Activated CD4-positive, alpha-beta T cell treated with anti-CD3 and anti-CD28 coated beads, Interleukin-2, amount 10 ng/mL, durations not matched to agents 24 days and 14 days (primary cell): ENCODE measurements at regions not wholly inside any gene's neighbourhood (a gene's known extent, or its start where the extent isn't known, plus 50 kb on each side); places are given as distances from the start of the nearest gene placed in this dataset.

Experiments used
- DNase-seq: peaks from one replicate; pipeline ENCODE4 v3.0.0; 2022
- H3K27ac Mint-ChIP-seq: one replicate; pipeline ENCODE4 v1.8.0; 2022; ENCODE audit warnings: mild to moderate bottlenecking, mixed read lengths
- H3K27me3 Mint-ChIP-seq: one replicate; pipeline ENCODE4 v1.8.0; 2022; ENCODE audit warnings: mixed read lengths
- H3K36me3 Mint-ChIP-seq: one replicate; pipeline ENCODE4 v1.8.0; 2022; ENCODE audit warnings: low read depth, mild to moderate bottlenecking, mixed read lengths
- H3K4me1 Mint-ChIP-seq: one replicate; pipeline ENCODE4 v1.8.0; 2021; ENCODE audit warnings: mixed read lengths
- H3K4me3 Mint-ChIP-seq: one replicate; pipeline ENCODE4 v1.8.0; 2022; ENCODE audit warnings: mild to moderate bottlenecking, moderate library complexity, mixed read lengths
- H3K9me3 Mint-ChIP-seq: one replicate; pipeline ENCODE4 v1.8.0; 2021; ENCODE audit warnings: mixed read lengths
- intact Hi-C: fragments of 100-400 bp; cut with micrococcal nuclease; formaldehyde crosslinking; loops from one replicate; pipeline ENCODE4 v1.15.1; 2023

DNA sequence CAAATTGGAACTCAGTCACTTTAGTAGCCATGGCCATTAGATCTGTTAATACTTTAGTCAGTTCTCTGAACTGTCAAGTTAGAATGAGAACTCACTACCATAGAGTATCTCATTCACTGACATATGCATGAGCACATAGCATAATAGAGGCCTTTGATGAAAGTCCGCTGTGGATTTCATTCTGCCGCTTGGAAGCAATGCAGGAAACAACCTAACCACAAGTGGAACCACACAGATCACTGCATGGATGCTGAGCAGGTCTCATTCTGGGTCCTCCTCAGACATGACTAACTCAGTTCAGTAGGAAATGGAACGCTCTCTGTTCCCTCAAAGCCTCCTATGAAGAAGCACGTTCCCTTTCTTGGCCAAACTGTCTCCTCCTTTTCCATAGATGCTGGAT lies 1624.8 kb upstream of the TENM3 start:
- intact Hi-C loops, result no loop called here
- Mint-ChIP-seq H3K4me1 (no peaks in the 10 kb centered on the region), H3K4me3 (no peak overlapping the region)

DNA sequence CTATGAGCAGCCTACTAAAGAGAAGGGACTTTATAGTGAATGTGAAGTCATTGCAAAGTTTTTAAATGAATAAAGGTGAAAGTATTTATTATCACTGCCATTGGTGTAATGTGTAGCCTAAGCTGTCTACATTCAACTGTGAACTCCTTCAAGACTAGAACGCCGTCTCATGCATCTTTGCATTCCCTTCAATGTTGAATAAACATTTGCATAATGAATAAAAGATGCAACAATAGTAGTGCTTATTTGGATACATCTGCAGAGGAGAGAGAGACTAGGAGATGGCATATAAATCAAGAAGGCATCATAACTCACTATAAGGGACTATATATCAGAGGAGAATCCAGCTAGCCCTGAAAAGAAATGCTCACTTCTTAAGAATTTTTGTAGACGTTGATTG lies 1623.8 kb upstream of the TENM3 start:
- Mint-ChIP-seq H3K36me3 (no peaks in the 10 kb centered on the region), H3K4me3 (no peak overlapping the region), H3K27ac (no peak overlapping the region), H3K9me3 (no peaks in the 10 kb centered on the region), H3K27me3 (no peaks in the 10 kb centered on the region), H3K4me1 (no peaks in the 10 kb centered on the region)
- no peak for DNase-seq
- intact Hi-C loops, result no loop called here

More for the DNA sequence above, 1624.8 kb upstream of the TENM3 start:
- H3K27me3 Mint-ChIP-seq, result no peaks in the 10 kb centered on the region
- H3K9me3 Mint-ChIP-seq, result no peaks in the 10 kb centered on the region
- H3K27ac Mint-ChIP-seq, result no peak overlapping the region
- no peaks in the 10 kb centered on the region for H3K36me3 Mint-ChIP-seq
- no peak for DNase-seq

- Mint-ChIP-seq H3K27me3 (no peaks in the 10 kb centered on the region), H3K9me3 (no peaks in the 10 kb centered on the region), H3K27ac (no peak overlapping the region), H3K4me1 (no peaks in the 10 kb centered on the region), H3K4me3 (no peak overlapping the region), H3K36me3 (no peaks in the 10 kb centered on the region)
- no peak for DNase-seq
- intact Hi-C loops, result no loop called here
Observed at GRCh38 chr4:180622254-180622653, 1620.9 kb upstream of the TENM3 start.

DNA sequence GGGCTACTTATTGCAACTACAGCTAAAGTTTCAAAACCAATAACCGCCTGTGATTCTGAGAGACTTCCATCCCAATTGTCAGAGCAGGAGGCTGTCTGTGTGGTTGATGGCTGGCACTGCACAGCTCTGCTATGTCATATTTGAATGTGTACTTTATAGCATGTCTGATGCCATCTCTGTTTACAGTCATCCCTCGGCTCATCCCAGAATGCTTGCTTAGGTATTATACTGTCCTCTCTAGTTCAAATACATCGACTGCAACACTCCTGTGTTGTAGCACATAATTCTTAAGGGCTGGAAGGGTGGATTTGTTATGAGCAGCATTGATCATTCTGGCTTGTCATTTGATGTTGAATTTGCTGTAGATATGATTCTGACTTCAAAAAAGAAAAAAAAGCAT lies 1617.5 kb upstream of the TENM3 start:
- H3K36me3 Mint-ChIP-seq, result no peaks in the 10 kb centered on the region
- intact Hi-C loops, result no loop called here
- H3K4me3 Mint-ChIP-seq, result no peak overlapping the region
- no peak for DNase-seq
- H3K9me3 Mint-ChIP-seq, result no peaks in the 10 kb centered on the region
- H3K4me1 Mint-ChIP-seq, result no peaks in the 10 kb centered on the region
- no peak overlapping the region for H3K27ac Mint-ChIP-seq
- H3K27me3 Mint-ChIP-seq, result no peaks in the 10 kb centered on the region

DNA sequence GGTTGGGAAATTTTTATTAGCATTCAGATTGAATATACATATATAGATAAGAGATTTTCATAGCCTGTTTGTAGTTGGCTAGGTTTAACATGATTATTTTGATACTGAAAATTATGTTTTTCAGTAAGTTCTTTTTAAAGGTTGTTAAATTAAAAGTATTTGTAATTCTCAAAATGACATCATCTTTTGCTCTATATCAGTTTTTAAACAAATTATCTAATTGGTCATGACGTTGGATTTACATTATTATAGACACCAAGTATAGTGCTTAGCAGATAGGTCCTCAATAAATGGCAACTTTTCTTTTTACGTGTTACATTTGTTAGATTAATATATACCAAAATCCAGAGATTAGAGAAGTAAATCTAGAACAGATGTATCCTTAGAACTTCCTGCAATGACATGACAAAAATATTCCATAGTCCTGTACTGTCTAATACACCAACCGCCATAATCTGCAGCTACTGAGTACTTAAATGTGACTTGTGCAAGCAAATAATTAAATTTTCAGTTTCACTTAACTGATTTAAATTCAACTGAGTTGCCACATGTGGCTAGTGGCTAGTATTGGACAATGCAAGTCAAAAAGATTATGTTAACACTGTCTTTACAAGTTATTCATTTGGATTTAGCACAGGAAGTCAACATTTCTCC lies 1613.1 kb upstream of the TENM3 start:
- Mint-ChIP-seq H3K27ac (no peak overlapping the region), H3K4me1 (no peaks in the 10 kb centered on the region), H3K27me3 (no peaks in the 10 kb centered on the region), H3K36me3 (no peaks in the 10 kb centered on the region), H3K9me3 (no peaks in the 10 kb centered on the region), H3K4me3 (no peak overlapping the region)
- DNase-seq, result no peak
- intact Hi-C loops, result no loop called here

DNA sequence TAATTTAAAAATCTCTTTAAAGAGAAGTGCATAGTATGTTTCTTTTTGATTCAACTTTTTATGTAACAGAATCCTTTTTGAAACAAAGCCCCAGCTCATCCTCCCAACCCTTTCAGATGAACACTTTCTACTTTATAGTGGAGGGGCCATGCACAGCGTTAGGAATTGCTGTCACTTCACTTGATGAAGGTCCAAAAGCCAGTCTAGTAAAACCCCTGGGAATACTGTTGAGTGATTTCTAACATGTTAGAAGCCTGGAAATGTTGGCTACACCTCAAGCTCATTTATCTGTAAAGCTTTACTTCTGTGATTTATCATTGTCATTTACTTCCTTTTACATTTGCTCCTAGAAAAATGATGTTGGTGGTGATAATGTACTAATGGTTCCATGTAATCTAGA lies 1608.9 kb upstream of the TENM3 start:
- Mint-ChIP-seq H3K27me3 (no peaks in the 10 kb centered on the region), H3K4me3 (no peak overlapping the region), H3K27ac (no peak overlapping the region), H3K4me1 (no peaks in the 10 kb centered on the region), H3K36me3 (no peaks in the 10 kb centered on the region), H3K9me3 (no peaks in the 10 kb centered on the region)
- DNase-seq, result no peak
- intact Hi-C loops, result no loop called here

DNA sequence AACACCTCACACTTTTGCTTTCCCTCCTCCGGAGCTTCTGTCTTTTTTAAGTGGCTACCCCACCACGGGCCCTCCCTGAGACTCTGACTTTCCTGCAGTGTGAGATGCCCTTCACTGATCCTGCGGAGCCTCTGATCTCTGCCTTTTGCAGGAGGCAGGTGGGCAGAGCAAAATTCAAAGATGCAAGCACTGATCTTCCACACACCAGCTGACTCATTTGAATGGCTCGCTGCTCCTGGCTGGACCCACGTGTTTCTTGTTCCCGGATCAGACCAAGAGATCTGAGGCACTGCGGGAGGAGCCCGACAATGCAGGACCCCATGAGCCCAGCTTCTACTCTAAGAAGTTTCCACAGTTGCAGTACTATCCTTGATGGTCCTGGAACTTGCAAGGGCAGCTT lies 1607.9 kb upstream of the TENM3 start:
- H3K27me3 Mint-ChIP-seq, result no peaks in the 10 kb centered on the region
- H3K4me3 Mint-ChIP-seq, result no peak overlapping the region
- no peak overlapping the region for H3K27ac Mint-ChIP-seq
- H3K4me1 Mint-ChIP-seq, result no peaks in the 10 kb centered on the region
- H3K36me3 Mint-ChIP-seq, result no peaks in the 10 kb centered on the region
- no peak for DNase-seq
- no peaks in the 10 kb centered on the region for H3K9me3 Mint-ChIP-seq
- intact Hi-C loops, result no loop called here

DNA sequence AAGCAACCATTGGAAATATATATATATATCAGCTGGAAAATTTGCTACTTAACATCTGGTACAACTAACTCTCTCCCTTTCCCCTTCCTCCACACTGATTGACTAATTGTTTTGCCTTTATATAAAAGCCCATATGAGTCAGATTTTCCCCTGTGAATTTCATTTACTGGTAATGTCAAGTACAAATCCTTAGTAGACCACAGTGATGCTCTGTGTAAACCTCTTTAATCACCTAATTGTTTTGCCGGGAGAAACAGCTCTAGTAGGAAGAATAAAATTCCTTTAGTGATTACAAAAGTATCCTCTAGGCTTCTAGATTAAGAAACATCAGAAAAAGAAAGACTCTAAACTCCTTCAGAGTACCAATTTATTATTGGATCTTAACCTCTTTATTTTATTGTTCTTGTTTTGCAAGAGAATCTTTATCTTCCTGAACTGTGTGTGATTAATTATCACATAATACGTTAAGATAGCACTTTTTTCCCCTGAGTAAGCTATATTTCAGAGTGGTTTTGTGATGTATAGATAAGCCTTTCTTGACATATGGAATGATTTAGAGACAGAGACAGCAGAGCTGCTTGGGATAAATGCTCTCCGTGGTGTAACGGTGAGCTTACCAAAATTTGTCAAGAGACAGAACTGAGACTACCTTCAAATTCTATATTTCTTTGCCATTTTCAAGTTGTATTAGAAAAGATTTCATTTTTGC lies 1606.4 kb upstream of the TENM3 start:
- no peaks in the 10 kb centered on the region for H3K9me3 Mint-ChIP-seq
- no peak overlapping the region for H3K27ac Mint-ChIP-seq
- H3K4me3 Mint-ChIP-seq, result no peak overlapping the region
- no peaks in the 10 kb centered on the region for H3K27me3 Mint-ChIP-seq
- DNase-seq, result no peak
- no peaks in the 10 kb centered on the region for H3K4me1 Mint-ChIP-seq
- H3K36me3 Mint-ChIP-seq, result no peaks in the 10 kb centered on the region
- intact Hi-C loops, result no loop called here

- no peaks in the 10 kb centered on the region for H3K27me3 Mint-ChIP-seq
- no peak overlapping the region for H3K4me3 Mint-ChIP-seq
- intact Hi-C loops, result no loop called here
- no peaks in the 10 kb centered on the region for H3K36me3 Mint-ChIP-seq
- no peaks in the 10 kb centered on the region for H3K4me1 Mint-ChIP-seq
- H3K9me3 Mint-ChIP-seq, result no peaks in the 10 kb centered on the region
- no peak overlapping the region for H3K27ac Mint-ChIP-seq
- no peak for DNase-seq
Observed at GRCh38 chr4:180637616-180638015, 1605.6 kb upstream of the TENM3 start.

- H3K36me3 Mint-ChIP-seq, result no peaks in the 10 kb centered on the region
- no peak for DNase-seq
- H3K9me3 Mint-ChIP-seq, result no peaks in the 10 kb centered on the region
- H3K27me3 Mint-ChIP-seq, result no peaks in the 10 kb centered on the region
- H3K4me1 Mint-ChIP-seq, result no peaks in the 10 kb centered on the region
- intact Hi-C loops, result no loop called here
- no peak overlapping the region for H3K4me3 Mint-ChIP-seq
- H3K27ac Mint-ChIP-seq, result no peak overlapping the region
Observed at GRCh38 chr4:180640193-180640592, 1603.0 kb upstream of the TENM3 start.

DNA sequence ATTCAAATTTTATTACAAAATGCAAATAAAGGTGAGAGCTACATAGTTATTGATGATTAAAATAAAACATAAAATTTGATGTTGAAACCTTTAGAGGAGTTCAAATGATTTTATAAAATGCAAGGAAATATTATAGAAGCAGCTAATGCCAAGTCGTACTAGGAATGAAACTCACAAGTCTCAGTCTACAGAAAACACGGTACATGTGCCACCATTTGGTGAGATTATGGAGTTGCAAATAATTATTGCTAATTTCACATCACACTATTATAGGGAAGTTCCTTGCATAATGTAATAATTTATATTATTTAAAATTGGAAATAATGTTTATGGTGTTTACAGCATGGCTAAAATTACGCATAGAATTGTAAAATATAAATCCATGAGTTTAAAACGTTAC lies 1601.7 kb upstream of the TENM3 start:
- no peaks in the 10 kb centered on the region for H3K9me3 Mint-ChIP-seq
- intact Hi-C loops, result no loop called here
- H3K4me3 Mint-ChIP-seq, result no peak overlapping the region
- no peak overlapping the region for H3K27ac Mint-ChIP-seq
- no peaks in the 10 kb centered on the region for H3K27me3 Mint-ChIP-seq
- no peaks in the 10 kb centered on the region for H3K4me1 Mint-ChIP-seq
- H3K36me3 Mint-ChIP-seq, result no peaks in the 10 kb centered on the region
- no peak for DNase-seq

DNA sequence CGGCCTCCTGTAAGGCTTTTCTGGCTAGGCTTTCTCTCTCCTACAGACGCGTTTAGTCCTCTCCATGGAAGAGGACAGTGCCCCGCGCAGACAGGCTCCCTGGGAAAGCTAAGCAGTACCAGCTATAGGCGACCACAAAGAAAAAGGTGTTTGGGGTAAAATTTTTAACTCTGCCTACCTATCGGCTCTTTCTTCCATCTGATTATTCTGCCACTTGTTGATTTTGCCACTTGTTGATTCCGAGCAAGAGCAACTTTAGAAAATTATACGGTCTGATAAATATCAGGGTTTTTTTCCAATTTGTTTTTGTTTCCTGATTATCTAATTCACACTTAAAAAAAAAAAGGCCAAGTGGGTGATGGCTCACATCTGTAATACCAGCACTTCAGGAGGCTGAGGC lies 1600.5 kb upstream of the TENM3 start:
- Mint-ChIP-seq H3K4me3 (no peak overlapping the region), H3K9me3 (no peaks in the 10 kb centered on the region), H3K36me3 (no peaks in the 10 kb centered on the region), H3K27me3 (no peaks in the 10 kb centered on the region), H3K27ac (no peak overlapping the region), H3K4me1 (no peaks in the 10 kb centered on the region)
- DNase-seq, result no peak
- intact Hi-C loops, result no loop called here

- no peaks in the 10 kb centered on the region for H3K9me3 Mint-ChIP-seq
- intact Hi-C loops, result no loop called here
- H3K4me1 Mint-ChIP-seq, result no peaks in the 10 kb centered on the region
- DNase-seq, result no peak
- H3K4me3 Mint-ChIP-seq, result no peak overlapping the region
- H3K36me3 Mint-ChIP-seq, result no peaks in the 10 kb centered on the region
- no peaks in the 10 kb centered on the region for H3K27me3 Mint-ChIP-seq
- no peak overlapping the region for H3K27ac Mint-ChIP-seq
Observed at GRCh38 chr4:180650273-180650672, 1592.9 kb upstream of the TENM3 start.

- no peaks in the 10 kb centered on the region for H3K9me3 Mint-ChIP-seq
- DNase-seq, result no peak
- no peaks in the 10 kb centered on the region for H3K27me3 Mint-ChIP-seq
- H3K36me3 Mint-ChIP-seq, result no peaks in the 10 kb centered on the region
- no peak overlapping the region for H3K27ac Mint-ChIP-seq
- intact Hi-C loops, result no loop called here
- H3K4me1 Mint-ChIP-seq, result no peaks in the 10 kb centered on the region
- H3K4me3 Mint-ChIP-seq, result no peak overlapping the region
Observed at GRCh38 chr4:180652533-180652932, 1590.7 kb upstream of the TENM3 start.

- Mint-ChIP-seq H3K36me3 (no peaks in the 10 kb centered on the region), H3K9me3 (no peaks in the 10 kb centered on the region), H3K4me3 (no peak overlapping the region), H3K4me1 (no peaks in the 10 kb centered on the region), H3K27me3 (no peaks in the 10 kb centered on the region), H3K27ac (no peak overlapping the region)
- intact Hi-C loops, result no loop called here
- DNase-seq, result no peak
Observed at GRCh38 chr4:180655886-180656285, 1587.3 kb upstream of the TENM3 start.
